SK-N-SH (cell line): ENCODE measurements at regions not wholly inside any gene's neighbourhood (a gene's known extent, or its start where the extent isn't known, plus 50 kb on each side); places are given as distances from the start of the nearest gene placed in this dataset.

ENCODE experiments used
- CTCF ChIA-PET: fragments of 300-600, 350-600 bp; formaldehyde crosslinking; extraction: SDS; loops from one replicate; lab custom pipeline; 2021; lab: Yijun Ruan, JAX
- POLR2A ChIA-PET: fragments of 350-600 bp; sonication (Branson Sonifier 250); formaldehyde crosslinking; extraction: SDS; loops from one replicate; lab custom pipeline; 2020; ENCODE audit warnings: antibody characterized with exemption, inconsistent platforms; lab: Yijun Ruan, JAX
- DNase-seq: peaks from one replicate; pipeline ENCODE4 v3.0.0; 2012
- H2AFZ ChIP-seq: fragments of 200-600 bp; sonication (generic); 2 replicates; pipeline ENCODE4 v1.8.1; 2016; ENCODE audit warnings: antibody characterized with exemption, mild to moderate bottlenecking, low read depth
- H3F3A ChIP-seq: fragments of 200-600 bp; sonication (generic); replicated peaks from 2 replicates; pipeline ENCODE3; 2016; ENCODE audit warnings: antibody characterized with exemption, mild to moderate bottlenecking; ENCODE audit not compliant: insufficient read depth
- H3K27ac ChIP-seq, 2 experiments: fragments of 200-500 bp in 1 of 2; fragments of 200-600 bp in 1 of 2; sonication (Bioruptor generic) in 1 of 2; sonication (generic), shearing (Covaris generic) in 1 of 2; 2 replicates each; pipeline versions ENCODE4 v1.5.1 to v1.6.1; 2014 to 2016; ENCODE audit warnings: low read depth in 2 of 2, inconsistent platforms in 1 of 2, low read length in 1 of 2, mild to moderate bottlenecking in 1 of 2, mixed read lengths in 1 of 2
- H3K27me3 ChIP-seq: fragments of 200-600 bp; sonication (generic), shearing (Covaris generic); 2 replicates; pipeline ENCODE4 v1.6.1; 2016; ENCODE audit warnings: mixed run types; ENCODE audit not compliant: insufficient read depth
- H3K36me3 ChIP-seq, 2 experiments: fragments of 200-500 bp in 1 of 2; fragments of 200-600 bp in 1 of 2; sonication (Bioruptor generic) in 1 of 2; sonication (generic) in 1 of 2; replicated peaks in 1 of 2; 2 replicates each; pipeline versions ENCODE3 to v1.5.1; 2014 to 2016; ENCODE audit warnings: low read length in 1 of 2, mild to moderate bottlenecking in 1 of 2; ENCODE audit not compliant: insufficient read depth in 2 of 2, control insufficient read depth in 1 of 2
- H3K4me1 ChIP-seq, 2 experiments: fragments of 200-500 bp in 1 of 2; fragments of 200-600 bp in 1 of 2; sonication (Bioruptor generic) in 1 of 2; sonication (generic), shearing (Covaris generic) in 1 of 2; 2 replicates each; pipeline versions ENCODE4 v1.5.1 to v1.6.1; 2014 to 2016; ENCODE audit warnings: low read depth in 1 of 2, low read length in 1 of 2, mixed run types in 1 of 2; ENCODE audit not compliant: insufficient read depth in 2 of 2, control insufficient read depth in 1 of 2
- H3K4me2 ChIP-seq: fragments of 200-600 bp; sonication (generic), shearing (Covaris generic); 2 replicates; pipeline ENCODE4 v1.6.1; 2017; ENCODE audit warnings: mixed run types
- H3K4me3 ChIP-seq, 2 experiments: fragments of 200-500 bp in 1 of 2; fragments of 200-600 bp in 1 of 2; sonication (Bioruptor generic) in 1 of 2; sonication (generic), shearing (Covaris generic) in 1 of 2; 2 replicates each; pipeline versions ENCODE4 v1.5.1 to v1.8.1; 2014 to 2016; ENCODE audit warnings: low read depth in 2 of 2, inconsistent platforms in 1 of 2, low read length in 1 of 2, mild to moderate bottlenecking in 1 of 2, mixed read lengths in 1 of 2, moderate library complexity in 1 of 2
- H3K79me2 ChIP-seq: fragments of 200-600 bp; sonication (generic); 2 replicates; pipeline ENCODE4 v1.8.1; 2017; ENCODE audit warnings: mild to moderate bottlenecking; ENCODE audit not compliant: insufficient read depth
- H3K9ac ChIP-seq: fragments of 200-600 bp; sonication (generic); 2 replicates; pipeline ENCODE4 v1.6.1; 2017; ENCODE audit warnings: mixed run types
- H3K9me2 ChIP-seq: fragments of 200-600 bp; sonication (generic); 2 replicates; pipeline ENCODE4 v1.6.1; 2017; ENCODE audit warnings: mixed run types
- H3K9me3 ChIP-seq: fragments of 200-600 bp; sonication (generic); 2 replicates; pipeline ENCODE4 v1.6.1; 2017; ENCODE audit warnings: mixed run types, mild to moderate bottlenecking, moderate library complexity
- H4K20me1 ChIP-seq: fragments of 200-600 bp; sonication (generic); 2 replicates; pipeline ENCODE4 v1.6.1; 2017; ENCODE audit warnings: mild to moderate bottlenecking, mixed run types; ENCODE audit not compliant: insufficient read depth
- FOXJ3 ChIP-seq: sonication (generic); formaldehyde crosslinking; IDR thresholded peaks from 2 replicates; pipeline ENCODE4 v1.5.1; 2020; ENCODE audit warnings: mild to moderate bottlenecking, missing genetic modification reagents
- FOXM1 ChIP-seq: IDR thresholded peaks from 2 replicates; pipeline ENCODE4 v1.4.0; 2012; ENCODE audit warnings: low read depth, mild to moderate bottlenecking
- GABPA ChIP-seq: IDR thresholded peaks from 2 replicates; pipeline ENCODE4 v1.4.0; 2012; ENCODE audit warnings: low read depth, mild to moderate bottlenecking
- GATA2 ChIP-seq: sonication (generic); formaldehyde crosslinking; IDR thresholded peaks from 2 replicates; pipeline ENCODE4 v1.5.0; 2020; ENCODE audit warnings: mild to moderate bottlenecking, missing genetic modification reagents
- IRF3 ChIP-seq: fragments of 150-350 bp; IDR thresholded peaks from 2 replicates; pipeline ENCODE4 v1.6.1; 2016; ENCODE audit warnings: mild to moderate bottlenecking, low read depth, low read length
- MAX ChIP-seq: IDR thresholded peaks from 2 replicates; pipeline ENCODE4 v1.4.0; 2012; ENCODE audit warnings: low read depth
- MEF2A ChIP-seq: IDR thresholded peaks from 2 replicates; pipeline ENCODE4 v1.4.0; 2012; ENCODE audit warnings: low read depth, borderline replicate concordance
- MXI1 ChIP-seq: IDR thresholded peaks from 2 replicates; pipeline ENCODE4 v1.6.1; 2012; ENCODE audit warnings: mild to moderate bottlenecking, low read depth, low read length, improper control_type of control experiment
- NFIC ChIP-seq: IDR thresholded peaks from 2 replicates; pipeline ENCODE4 v1.4.0; 2012; ENCODE audit warnings: borderline replicate concordance
- PBX3 ChIP-seq: IDR thresholded peaks from 2 replicates; pipeline ENCODE4; 2012
- POLR2AphosphoS5 ChIP-seq: IDR thresholded peaks from 2 replicates; pipeline ENCODE4 v1.6.1; 2012; ENCODE audit warnings: low read depth, low read length
- RCOR1 ChIP-seq: fragments of 150-350 bp; IDR thresholded peaks from 2 replicates; pipeline ENCODE4 v1.6.1; 2017; ENCODE audit warnings: antibody characterized with exemption, low read length
- SIN3A ChIP-seq: IDR thresholded peaks from 2 replicates; pipeline ENCODE4 v1.6.1; 2012; ENCODE audit warnings: low read depth, mild to moderate bottlenecking, low read length, moderate library complexity, borderline replicate concordance
- SMC3 ChIP-seq: IDR thresholded peaks from 2 replicates; pipeline ENCODE4 v1.6.1; 2012; ENCODE audit warnings: low read depth, low read length, improper control_type of control experiment
- TEAD4 ChIP-seq: IDR thresholded peaks from 2 replicates; pipeline ENCODE4 v1.4.0; 2012; ENCODE audit warnings: mild to moderate bottlenecking, borderline replicate concordance; ENCODE audit not compliant: insufficient read depth
- ZBTB33 ChIP-seq: IDR thresholded peaks from 2 replicates; pipeline ENCODE4 v1.4.0; 2012; ENCODE audit warnings: low read depth, borderline replicate concordance
- WGBS: methylation state at CpG from one replicate; pipeline ENCODE4 v1.1.6; 2017; ENCODE audit warnings: low lambda C conversion rate; 5-methylcytosine and 5-hydroxymethylcytosine counted together
- TF ChIP-seq, protein P1 (sequence below): fragments of 200-600 bp; sonication (generic); IDR thresholded peaks from 2 replicates; pipeline ENCODE4 v1.6.1; 2017; ENCODE audit warnings: antibody characterized with exemption, mild to moderate bottlenecking, moderate library complexity
- TF ChIP-seq, protein P2 (sequence below): IDR thresholded peaks from 2 replicates; pipeline ENCODE4 v1.6.1; 2012; ENCODE audit warnings: mild to moderate bottlenecking, low read depth, low read length, moderate library complexity

DNA sequence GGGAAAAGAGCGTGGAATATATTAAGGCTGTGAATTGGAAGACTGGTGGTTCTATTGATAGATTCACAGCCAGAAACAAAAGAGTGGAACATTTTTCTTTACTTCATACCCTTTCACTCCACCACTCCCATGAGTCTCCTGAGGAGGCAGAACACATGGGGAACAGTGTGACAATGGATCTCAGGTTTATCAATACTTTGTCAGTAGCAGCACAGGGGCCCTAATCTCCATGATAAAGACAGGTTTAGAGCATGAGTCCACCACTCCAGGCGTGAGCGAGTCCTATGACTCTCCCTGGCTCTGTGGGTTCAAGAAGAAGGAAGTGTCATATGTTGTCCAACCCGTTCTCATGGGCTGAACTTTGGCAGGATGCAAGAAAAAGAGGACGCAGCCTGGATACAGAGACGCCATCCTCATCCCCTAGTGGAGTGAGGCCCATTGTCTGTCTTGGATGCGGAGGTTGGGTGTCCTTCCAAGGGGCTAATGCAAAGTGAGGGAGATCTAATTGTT lies 361.2 kb downstream of the TMEM114 start:
- 13% methylated on average over 7 of the region's 7 CpGs for WGBS
- H3K4me1 ChIP-seq, result no peaks in the 10 kb centered on the region
- no peak for TF ChIP-seq GATA2 (CRISPR knock-in tag)
- no peak for TF ChIP-seq NFIC
- no peak for TF ChIP-seq SIN3A
- TF ChIP-seq MXI1, result no peak
- no peak for TF ChIP-seq GABPA
- TF ChIP-seq PBX3, result no peak
- TF ChIP-seq ZBTB33, result no peak
- TF ChIP-seq POLR2AphosphoS5, result no peak
- no peak for TF ChIP-seq MAX
- no peak for TF ChIP-seq IRF3
- TF ChIP-seq MEF2A, result no peak
- TF ChIP-seq, protein P1, sequence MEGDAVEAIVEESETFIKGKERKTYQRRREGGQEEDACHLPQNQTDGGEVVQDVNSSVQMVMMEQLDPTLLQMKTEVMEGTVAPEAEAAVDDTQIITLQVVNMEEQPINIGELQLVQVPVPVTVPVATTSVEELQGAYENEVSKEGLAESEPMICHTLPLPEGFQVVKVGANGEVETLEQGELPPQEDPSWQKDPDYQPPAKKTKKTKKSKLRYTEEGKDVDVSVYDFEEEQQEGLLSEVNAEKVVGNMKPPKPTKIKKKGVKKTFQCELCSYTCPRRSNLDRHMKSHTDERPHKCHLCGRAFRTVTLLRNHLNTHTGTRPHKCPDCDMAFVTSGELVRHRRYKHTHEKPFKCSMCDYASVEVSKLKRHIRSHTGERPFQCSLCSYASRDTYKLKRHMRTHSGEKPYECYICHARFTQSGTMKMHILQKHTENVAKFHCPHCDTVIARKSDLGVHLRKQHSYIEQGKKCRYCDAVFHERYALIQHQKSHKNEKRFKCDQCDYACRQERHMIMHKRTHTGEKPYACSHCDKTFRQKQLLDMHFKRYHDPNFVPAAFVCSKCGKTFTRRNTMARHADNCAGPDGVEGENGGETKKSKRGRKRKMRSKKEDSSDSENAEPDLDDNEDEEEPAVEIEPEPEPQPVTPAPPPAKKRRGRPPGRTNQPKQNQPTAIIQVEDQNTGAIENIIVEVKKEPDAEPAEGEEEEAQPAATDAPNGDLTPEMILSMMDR, result no peak
- no peak for TF ChIP-seq SMC3
- TF ChIP-seq FOXM1, result no peak
- no peak for TF ChIP-seq RCOR1
- TF ChIP-seq, protein P2, sequence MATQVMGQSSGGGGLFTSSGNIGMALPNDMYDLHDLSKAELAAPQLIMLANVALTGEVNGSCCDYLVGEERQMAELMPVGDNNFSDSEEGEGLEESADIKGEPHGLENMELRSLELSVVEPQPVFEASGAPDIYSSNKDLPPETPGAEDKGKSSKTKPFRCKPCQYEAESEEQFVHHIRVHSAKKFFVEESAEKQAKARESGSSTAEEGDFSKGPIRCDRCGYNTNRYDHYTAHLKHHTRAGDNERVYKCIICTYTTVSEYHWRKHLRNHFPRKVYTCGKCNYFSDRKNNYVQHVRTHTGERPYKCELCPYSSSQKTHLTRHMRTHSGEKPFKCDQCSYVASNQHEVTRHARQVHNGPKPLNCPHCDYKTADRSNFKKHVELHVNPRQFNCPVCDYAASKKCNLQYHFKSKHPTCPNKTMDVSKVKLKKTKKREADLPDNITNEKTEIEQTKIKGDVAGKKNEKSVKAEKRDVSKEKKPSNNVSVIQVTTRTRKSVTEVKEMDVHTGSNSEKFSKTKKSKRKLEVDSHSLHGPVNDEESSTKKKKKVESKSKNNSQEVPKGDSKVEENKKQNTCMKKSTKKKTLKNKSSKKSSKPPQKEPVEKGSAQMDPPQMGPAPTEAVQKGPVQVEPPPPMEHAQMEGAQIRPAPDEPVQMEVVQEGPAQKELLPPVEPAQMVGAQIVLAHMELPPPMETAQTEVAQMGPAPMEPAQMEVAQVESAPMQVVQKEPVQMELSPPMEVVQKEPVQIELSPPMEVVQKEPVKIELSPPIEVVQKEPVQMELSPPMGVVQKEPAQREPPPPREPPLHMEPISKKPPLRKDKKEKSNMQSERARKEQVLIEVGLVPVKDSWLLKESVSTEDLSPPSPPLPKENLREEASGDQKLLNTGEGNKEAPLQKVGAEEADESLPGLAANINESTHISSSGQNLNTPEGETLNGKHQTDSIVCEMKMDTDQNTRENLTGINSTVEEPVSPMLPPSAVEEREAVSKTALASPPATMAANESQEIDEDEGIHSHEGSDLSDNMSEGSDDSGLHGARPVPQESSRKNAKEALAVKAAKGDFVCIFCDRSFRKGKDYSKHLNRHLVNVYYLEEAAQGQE, result no peak
- TF ChIP-seq TEAD4, result no peak
- TF ChIP-seq FOXJ3 (CRISPR knock-in tag), result no peak
- H3K9me2 ChIP-seq, result no peaks in the 10 kb centered on the region
- POLR2A ChIA-PET, result no interaction called here
- no peak overlapping the region for H3K9ac ChIP-seq
- H3K79me2 ChIP-seq, result no peaks in the 10 kb centered on the region
- H3K27ac ChIP-seq, result no peak overlapping the region
- no peak overlapping the region for H2AFZ ChIP-seq
- no peak for DNase-seq
- H3K4me2 ChIP-seq, result no peak overlapping the region
- CTCF ChIA-PET, result no interaction called here
- H4K20me1 ChIP-seq, result no peaks in the 10 kb centered on the region
- H3F3A ChIP-seq, result no peaks in the 10 kb centered on the region
- H3K27me3 ChIP-seq, result no peaks in the 10 kb centered on the region
- no peaks in the 10 kb centered on the region for H3K36me3 ChIP-seq
- no peaks in the 10 kb centered on the region for H3K9me3 ChIP-seq
- H3K4me3 ChIP-seq, result no peak overlapping the region
